Loucy (cell line): ENCODE measurements at regions not wholly inside any gene's neighbourhood (a gene's known extent, or its start where the extent isn't known, plus 50 kb on each side); places are given as distances from the start of the nearest gene placed in this dataset.

Experiments
- H2AFZ ChIP-seq: fragments of 200-600 bp; sonication (generic); 2 replicates; pipeline ENCODE4 v1.6.0; 2016; ENCODE audit warnings: antibody characterized with exemption, mild to moderate bottlenecking, low read length, moderate library complexity
- H3F3A ChIP-seq: fragments of 200-600 bp; 2 replicates; pipeline ENCODE4 v1.6.0; 2016; ENCODE audit warnings: antibody characterized with exemption, low read depth, mild to moderate bottlenecking
- H3K27me3 ChIP-seq: fragments of 200-600 bp; sonication (generic); 2 replicates; pipeline ENCODE4 v1.6.1; 2014; ENCODE audit warnings: low read length, mild to moderate bottlenecking; ENCODE audit not compliant: insufficient read depth, poor library complexity, severe bottlenecking
- H3K36me3 ChIP-seq: fragments of 200-600 bp; sonication (generic); 2 replicates; pipeline ENCODE4 v1.6.1; 2016; ENCODE audit warnings: low read length; ENCODE audit not compliant: insufficient read depth
- H3K4me1 ChIP-seq: fragments of 200-600 bp; sonication (generic); 2 replicates; pipeline ENCODE4 v1.5.1; 2014; ENCODE audit warnings: low read length, mild to moderate bottlenecking; ENCODE audit not compliant: insufficient read depth, poor library complexity, severe bottlenecking
- H3K4me2 ChIP-seq: fragments of 200-600 bp; sonication (generic); 2 replicates; pipeline ENCODE4 v1.6.0; 2014; ENCODE audit warnings: antibody characterized with exemption, low read length, low read depth, mild to moderate bottlenecking; ENCODE audit not compliant: poor library complexity, severe bottlenecking
- H3K4me3 ChIP-seq: fragments of 200-600 bp; sonication (generic); 2 replicates; pipeline ENCODE4 v1.5.1; 2014; ENCODE audit warnings: low read length, mild to moderate bottlenecking, mixed read lengths; ENCODE audit not compliant: poor library complexity, severe bottlenecking
- H3K79me2 ChIP-seq: fragments of 200-600 bp; sonication (generic); 2 replicates; pipeline ENCODE4 v1.6.1; 2014; ENCODE audit warnings: low read length; ENCODE audit not compliant: insufficient read depth
- H3K9ac ChIP-seq: fragments of 200-600 bp; sonication (generic); 2 replicates; pipeline ENCODE4 v1.6.0; 2014; ENCODE audit warnings: mild to moderate bottlenecking, low read depth, low read length, moderate library complexity; ENCODE audit not compliant: poor library complexity, severe bottlenecking
- H3K9me2 ChIP-seq: fragments of 200-600 bp; sonication (generic); replicated peaks from 2 replicates; pipeline ENCODE4 v1.6.1; 2016; ENCODE audit warnings: low read depth, low read length, mixed read lengths
- H3K9me3 ChIP-seq: fragments of 200-600 bp; sonication (generic); 2 replicates; pipeline ENCODE4 v1.6.1; 2014; ENCODE audit warnings: mild to moderate bottlenecking, antibody characterized with exemption, low read length, low read depth; ENCODE audit not compliant: insufficient read depth
- H4K20me1 ChIP-seq: fragments of 200-600 bp; sonication (generic); 2 replicates; pipeline ENCODE4 v1.6.0; 2014; ENCODE audit warnings: antibody characterized with exemption, low read length, mild to moderate bottlenecking; ENCODE audit not compliant: insufficient read depth, poor library complexity, severe bottlenecking
- CTCF ChIP-seq: fragments of 200-600 bp; sonication (generic); conservative IDR thresholded peaks from 2 replicates; pipeline ENCODE4 v1.5.1; 2014; ENCODE audit warnings: mild to moderate bottlenecking, antibody characterized with exemption, low read length
- EZH2phosphoT487 ChIP-seq: fragments of 200-600 bp; IDR thresholded peaks from 2 replicates; pipeline ENCODE4 v1.6.1; 2018; ENCODE audit warnings: antibody characterized with exemption, mild to moderate bottlenecking, moderate library complexity, borderline replicate concordance

DNA sequence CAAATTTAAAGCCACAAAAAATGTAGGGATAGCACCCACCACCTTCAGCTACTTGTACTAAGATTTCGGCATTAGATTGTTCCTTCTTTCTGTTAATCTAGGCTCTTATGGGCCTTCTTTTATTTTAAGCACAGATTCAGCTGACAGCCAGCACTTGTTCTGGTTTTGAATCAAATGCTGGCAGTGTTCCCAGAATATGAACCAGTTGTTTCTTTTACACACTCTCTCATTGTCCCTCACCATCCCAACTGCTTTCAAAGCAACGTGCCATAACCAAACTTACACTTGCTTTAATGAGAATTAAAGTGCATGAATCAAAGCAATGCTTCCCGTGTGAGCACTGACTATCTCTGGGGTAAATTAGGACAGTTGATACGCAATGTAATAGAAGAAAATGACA, 744.5 kb upstream of the FAM241A start:
- H3K36me3 ChIP-seq: no peaks in the 10 kb centered on the region
- H3K27me3 ChIP-seq: no peaks in the 10 kb centered on the region
- H4K20me1 ChIP-seq: no peaks in the 10 kb centered on the region
- TF ChIP-seq CTCF: no peak
- TF ChIP-seq EZH2phosphoT487: no peak
- no peaks in the 10 kb centered on the region for H3K4me1 ChIP-seq
- no peak overlapping the region for H3K4me3 ChIP-seq
- no peaks in the 10 kb centered on the region for H3F3A ChIP-seq
- no peaks in the 10 kb centered on the region for H3K79me2 ChIP-seq
- no peaks in the 10 kb centered on the region for H3K9me3 ChIP-seq
- H3K9me2 ChIP-seq: no peaks in the 10 kb centered on the region; the same call in 1 of the 2 replicates
- H2AFZ ChIP-seq: no peak overlapping the region
- H3K4me2 ChIP-seq: no peak overlapping the region
- H3K9ac ChIP-seq: no peak overlapping the region

- Histone ChIP-seq H3K9ac (no peak overlapping the region), H3K4me2 (no peak overlapping the region), H4K20me1 (no peaks in the 10 kb centered on the region), H3K79me2 (no peaks in the 10 kb centered on the region), H3K4me3 (no peak overlapping the region), H3K36me3 (no peaks in the 10 kb centered on the region), H2AFZ (no peak overlapping the region), H3K9me2 (no peaks in the 10 kb centered on the region; the same call in 1 of the 2 replicates), H3K9me3 (no peaks in the 10 kb centered on the region), H3K4me1 (no peaks in the 10 kb centered on the region), H3K27me3 (no peaks in the 10 kb centered on the region), H3F3A (no peaks in the 10 kb centered on the region)
- TF ChIP-seq CTCF (no peak), EZH2phosphoT487 (no peak)
Measured at GRCh38 chr4:111404673-111405072, 740.6 kb upstream of the FAM241A start.

GRCh38 chr4:111405989-111406388, 739.3 kb upstream of the FAM241A start:
- Histone ChIP-seq H4K20me1 (no peaks in the 10 kb centered on the region), H2AFZ (no peak overlapping the region), H3K4me2 (no peak overlapping the region), H3K9ac (no peak overlapping the region), H3K9me2 (no peaks in the 10 kb centered on the region; the same call in 1 of the 2 replicates), H3K4me1 (no peaks in the 10 kb centered on the region), H3F3A (no peaks in the 10 kb centered on the region), H3K27me3 (no peaks in the 10 kb centered on the region), H3K79me2 (no peaks in the 10 kb centered on the region), H3K9me3 (no peaks in the 10 kb centered on the region), H3K36me3 (no peaks in the 10 kb centered on the region), H3K4me3 (no peak overlapping the region)
- no peak for TF ChIP-seq EZH2phosphoT487
- no peak for TF ChIP-seq CTCF
